HL-60 (cell line): ENCODE measurements at regions not wholly inside any gene's neighbourhood (a gene's known extent, or its start where the extent isn't known, plus 50 kb on each side); places are given as distances from the start of the nearest gene placed in this dataset.

Experiments
- DNase-seq, 2 experiments: peaks; one replicate each; pipeline ENCODE4 v3.0.0-alpha.2; 2010 to 2020; ENCODE audit warnings: low read depth in 1 of 2, low spot score in 1 of 2
- H3K27ac ChIP-seq: fragments of 250-450 bp; sonication (Bioruptor Pico); replicated peaks from 2 replicates; pipeline ENCODE4 v1.5.1; 2020; ENCODE audit warnings: mild to moderate bottlenecking, moderate library complexity
- H3K27me3 ChIP-seq: fragments of 250-450 bp; sonication (Bioruptor Pico); 2 replicates; pipeline ENCODE4 v1.5.1; 2021; ENCODE audit warnings: mild to moderate bottlenecking, moderate library complexity; ENCODE audit not compliant: insufficient read depth, poor library complexity, severe bottlenecking
- H3K4me3 ChIP-seq: replicated peaks from 2 replicates; pipeline ENCODE4 v1.5.1; 2011; ENCODE audit warnings: mild to moderate bottlenecking, control low read depth, low read length; ENCODE audit not compliant: insufficient read depth
- GABPA ChIP-seq: IDR thresholded peaks from 2 replicates; pipeline ENCODE4 v1.6.1; 2012; ENCODE audit warnings: low read depth
- POLR2AphosphoS5 ChIP-seq: IDR thresholded peaks from 2 replicates; pipeline ENCODE4 v1.6.1; 2012; ENCODE audit warnings: low read depth
- SPI1 ChIP-seq: IDR thresholded peaks from 2 replicates; pipeline ENCODE4 v1.6.1; 2012; ENCODE audit warnings: low read depth, mild to moderate bottlenecking, borderline replicate concordance
- TF ChIP-seq, protein P1 (sequence below): IDR thresholded peaks from 2 replicates; pipeline ENCODE4 v1.6.1; 2012; ENCODE audit warnings: low read depth; ENCODE audit not compliant: insufficient replicate concordance
- TF ChIP-seq, protein P2 (sequence below): IDR thresholded peaks from one replicate; pipeline ENCODE4 v1.5.1; 2011; ENCODE audit warnings: low read length, control low read depth, inconsistent platforms; ENCODE audit not compliant: insufficient read depth

DNA sequence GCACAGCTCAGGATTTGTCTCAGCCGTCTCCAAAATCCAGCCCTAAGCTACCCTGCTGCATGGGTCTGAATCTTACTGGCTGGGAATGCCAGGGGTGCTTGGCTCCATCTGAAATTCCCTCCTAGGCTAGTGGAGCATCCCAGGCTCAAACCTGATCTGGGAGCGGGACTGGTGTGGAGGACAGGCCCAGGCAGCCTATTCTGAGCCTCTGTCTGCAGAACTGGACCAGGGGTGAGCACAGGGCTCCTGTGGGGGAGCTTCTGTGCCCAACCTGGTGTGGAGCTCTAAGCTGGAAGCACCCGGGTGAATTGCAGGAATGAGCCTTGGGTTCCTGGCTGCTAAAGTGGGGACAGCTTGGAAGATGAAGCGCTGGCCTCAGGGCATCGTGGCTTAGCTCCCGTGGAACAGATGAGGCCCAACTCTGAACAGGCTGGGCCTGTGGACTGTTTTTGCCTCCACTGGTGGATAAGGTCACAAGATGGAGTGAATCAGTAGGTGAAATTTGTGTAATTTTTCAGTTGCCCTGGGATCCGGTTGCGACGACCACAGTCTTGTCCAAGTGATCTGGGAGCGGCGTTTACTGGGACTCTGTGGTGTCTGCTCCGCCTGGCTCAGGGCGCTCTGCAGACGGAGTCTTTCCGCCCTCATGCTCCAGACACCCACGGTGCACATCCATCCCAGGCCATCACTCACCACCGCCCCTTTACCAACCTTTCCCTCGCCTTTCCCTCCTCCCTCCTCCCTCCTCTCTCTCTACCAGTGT is 79.5 kb downstream of the TEX29 start:
- TF ChIP-seq, protein P1, sequence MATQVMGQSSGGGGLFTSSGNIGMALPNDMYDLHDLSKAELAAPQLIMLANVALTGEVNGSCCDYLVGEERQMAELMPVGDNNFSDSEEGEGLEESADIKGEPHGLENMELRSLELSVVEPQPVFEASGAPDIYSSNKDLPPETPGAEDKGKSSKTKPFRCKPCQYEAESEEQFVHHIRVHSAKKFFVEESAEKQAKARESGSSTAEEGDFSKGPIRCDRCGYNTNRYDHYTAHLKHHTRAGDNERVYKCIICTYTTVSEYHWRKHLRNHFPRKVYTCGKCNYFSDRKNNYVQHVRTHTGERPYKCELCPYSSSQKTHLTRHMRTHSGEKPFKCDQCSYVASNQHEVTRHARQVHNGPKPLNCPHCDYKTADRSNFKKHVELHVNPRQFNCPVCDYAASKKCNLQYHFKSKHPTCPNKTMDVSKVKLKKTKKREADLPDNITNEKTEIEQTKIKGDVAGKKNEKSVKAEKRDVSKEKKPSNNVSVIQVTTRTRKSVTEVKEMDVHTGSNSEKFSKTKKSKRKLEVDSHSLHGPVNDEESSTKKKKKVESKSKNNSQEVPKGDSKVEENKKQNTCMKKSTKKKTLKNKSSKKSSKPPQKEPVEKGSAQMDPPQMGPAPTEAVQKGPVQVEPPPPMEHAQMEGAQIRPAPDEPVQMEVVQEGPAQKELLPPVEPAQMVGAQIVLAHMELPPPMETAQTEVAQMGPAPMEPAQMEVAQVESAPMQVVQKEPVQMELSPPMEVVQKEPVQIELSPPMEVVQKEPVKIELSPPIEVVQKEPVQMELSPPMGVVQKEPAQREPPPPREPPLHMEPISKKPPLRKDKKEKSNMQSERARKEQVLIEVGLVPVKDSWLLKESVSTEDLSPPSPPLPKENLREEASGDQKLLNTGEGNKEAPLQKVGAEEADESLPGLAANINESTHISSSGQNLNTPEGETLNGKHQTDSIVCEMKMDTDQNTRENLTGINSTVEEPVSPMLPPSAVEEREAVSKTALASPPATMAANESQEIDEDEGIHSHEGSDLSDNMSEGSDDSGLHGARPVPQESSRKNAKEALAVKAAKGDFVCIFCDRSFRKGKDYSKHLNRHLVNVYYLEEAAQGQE: no peak
- no peak for TF ChIP-seq SPI1
- no peak for TF ChIP-seq GABPA
- TF ChIP-seq, protein P2, sequence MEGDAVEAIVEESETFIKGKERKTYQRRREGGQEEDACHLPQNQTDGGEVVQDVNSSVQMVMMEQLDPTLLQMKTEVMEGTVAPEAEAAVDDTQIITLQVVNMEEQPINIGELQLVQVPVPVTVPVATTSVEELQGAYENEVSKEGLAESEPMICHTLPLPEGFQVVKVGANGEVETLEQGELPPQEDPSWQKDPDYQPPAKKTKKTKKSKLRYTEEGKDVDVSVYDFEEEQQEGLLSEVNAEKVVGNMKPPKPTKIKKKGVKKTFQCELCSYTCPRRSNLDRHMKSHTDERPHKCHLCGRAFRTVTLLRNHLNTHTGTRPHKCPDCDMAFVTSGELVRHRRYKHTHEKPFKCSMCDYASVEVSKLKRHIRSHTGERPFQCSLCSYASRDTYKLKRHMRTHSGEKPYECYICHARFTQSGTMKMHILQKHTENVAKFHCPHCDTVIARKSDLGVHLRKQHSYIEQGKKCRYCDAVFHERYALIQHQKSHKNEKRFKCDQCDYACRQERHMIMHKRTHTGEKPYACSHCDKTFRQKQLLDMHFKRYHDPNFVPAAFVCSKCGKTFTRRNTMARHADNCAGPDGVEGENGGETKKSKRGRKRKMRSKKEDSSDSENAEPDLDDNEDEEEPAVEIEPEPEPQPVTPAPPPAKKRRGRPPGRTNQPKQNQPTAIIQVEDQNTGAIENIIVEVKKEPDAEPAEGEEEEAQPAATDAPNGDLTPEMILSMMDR: no peak
- no peak for TF ChIP-seq POLR2AphosphoS5
- no peak for DNase-seq
- Histone ChIP-seq H3K27ac (no peak overlapping the region), H3K27me3 (no peaks in the 10 kb centered on the region), H3K4me3 (no peak overlapping the region)

DNA sequence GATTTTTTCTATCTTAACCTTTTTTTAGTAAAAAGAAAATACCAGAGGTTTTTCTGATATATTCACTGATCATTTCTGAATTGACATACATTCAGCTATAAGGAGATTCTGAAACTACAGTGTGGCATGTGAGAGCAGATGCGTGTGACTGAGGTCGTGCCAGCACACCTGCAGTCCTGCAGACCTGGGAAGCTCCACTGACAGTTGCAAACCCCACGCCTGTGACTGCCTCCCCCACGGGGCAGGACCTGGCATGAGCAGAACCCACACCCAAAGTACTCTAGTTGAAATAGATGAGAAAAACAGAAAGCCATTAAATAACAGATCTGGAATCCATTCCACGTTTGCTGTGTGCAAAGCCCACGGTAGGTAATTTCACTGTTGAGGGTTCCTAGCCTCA is 80.7 kb downstream of the TEX29 start:
- TF ChIP-seq, protein P1: no peak
- TF ChIP-seq SPI1 (no peak), POLR2AphosphoS5 (no peak), GABPA (no peak)
- H3K27me3 ChIP-seq: no peaks in the 10 kb centered on the region
- no peak for DNase-seq

DNA sequence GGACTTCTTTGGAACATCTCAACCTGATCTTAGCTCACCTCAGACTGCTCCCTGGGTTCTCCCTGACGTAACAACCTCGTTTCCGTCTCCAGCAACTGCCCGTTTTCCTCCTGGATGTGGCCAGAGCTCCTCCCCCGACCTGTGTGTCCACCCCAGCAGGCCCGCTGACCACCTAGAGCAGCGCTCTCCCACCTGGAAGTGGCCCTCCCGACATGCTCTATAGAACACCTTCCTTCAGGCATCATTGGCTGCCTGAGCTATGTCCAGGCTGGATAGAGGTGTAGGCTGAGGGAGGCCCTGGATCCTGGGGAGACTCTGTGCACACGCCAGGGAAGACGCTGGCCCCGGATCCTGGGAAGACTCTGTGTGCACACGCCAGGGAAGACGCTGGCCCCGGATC is 81.3 kb downstream of the TEX29 start:
- DNase-seq: no peak
- H3K27me3 ChIP-seq: no peaks in the 10 kb centered on the region
- H3K27ac ChIP-seq: no peak overlapping the region
- no peak overlapping the region for H3K4me3 ChIP-seq
- TF ChIP-seq, protein P1: no peak
- TF ChIP-seq GABPA: no peak
- TF ChIP-seq, protein P2: no peak
- no peak for TF ChIP-seq POLR2AphosphoS5
- no peak for TF ChIP-seq SPI1

More for the DNA sequence above, 80.7 kb downstream of the TEX29 start:
- Histone ChIP-seq H3K4me3 (no peak overlapping the region), H3K27ac (no peak overlapping the region)
